AG04450 (cell line): ENCODE measurements at regions not wholly inside any gene's neighbourhood (a gene's known extent, or its start where the extent isn't known, plus 50 kb on each side); places are given as distances from the start of the nearest gene placed in this dataset.

ENCODE experiments used
- CTCF ChIA-PET: fragments of 300-600, 350-600 bp; formaldehyde crosslinking; extraction: SDS; loops from one replicate; lab custom pipeline; 2022; ENCODE audit warnings: antibody characterized with exemption, inconsistent platforms; lab: Charles Lee
- POLR2A ChIA-PET: fragments of 350-600 bp; formaldehyde crosslinking; extraction: SDS; loops from one replicate; lab custom pipeline; 2021; ENCODE audit warnings: antibody characterized with exemption, inconsistent platforms; lab: Yijun Ruan, JAX
- DNase-seq: peaks from one replicate; pipeline ENCODE4 v3.0.0-alpha.2; 2011; ENCODE audit warnings: low read depth, low spot score
- H3K27ac ChIP-seq: one replicate; pipeline ENCODE4 v1.5.1; 2012; ENCODE audit warnings: low read depth, low read length, control low read depth
- H3K27me3 ChIP-seq: one replicate; pipeline ENCODE4 v1.6.0; 2012; ENCODE audit warnings: low read length; ENCODE audit not compliant: control insufficient read depth, insufficient read depth
- H3K4me3 ChIP-seq: 2 replicates; pipeline ENCODE4 v1.5.1; 2011; ENCODE audit warnings: mild to moderate bottlenecking, low read depth, low read length, control low read depth
- H3K9me3 ChIP-seq: 2 replicates; pipeline ENCODE4 v1.5.1; 2012; ENCODE audit warnings: low read length; ENCODE audit not compliant: control insufficient read depth, insufficient read depth
- TF ChIP-seq, protein P1 (sequence below): IDR thresholded peaks from 2 replicates; pipeline ENCODE4 v1.5.1; 2011; ENCODE audit warnings: low read depth, low read length, control low read depth, inconsistent platforms

GRCh38 chr11:50246183-50246582 lies 213.5 kb downstream of the OR4C45 start:
- POLR2A ChIA-PET = no interaction called here

GRCh38 chr11:50246699-50247098 lies 214.0 kb downstream of the OR4C45 start:
- Histone ChIP-seq H3K27me3 (no peaks in the 10 kb centered on the region), H3K27ac (no peak overlapping the region), H3K9me3 (peaks cover 31% of the 10 kb centered on the region), H3K4me3 (no peak overlapping the region)
- ChIA-PET POLR2A (no interaction called here), CTCF (no interaction called here)
- TF ChIP-seq, protein P1, sequence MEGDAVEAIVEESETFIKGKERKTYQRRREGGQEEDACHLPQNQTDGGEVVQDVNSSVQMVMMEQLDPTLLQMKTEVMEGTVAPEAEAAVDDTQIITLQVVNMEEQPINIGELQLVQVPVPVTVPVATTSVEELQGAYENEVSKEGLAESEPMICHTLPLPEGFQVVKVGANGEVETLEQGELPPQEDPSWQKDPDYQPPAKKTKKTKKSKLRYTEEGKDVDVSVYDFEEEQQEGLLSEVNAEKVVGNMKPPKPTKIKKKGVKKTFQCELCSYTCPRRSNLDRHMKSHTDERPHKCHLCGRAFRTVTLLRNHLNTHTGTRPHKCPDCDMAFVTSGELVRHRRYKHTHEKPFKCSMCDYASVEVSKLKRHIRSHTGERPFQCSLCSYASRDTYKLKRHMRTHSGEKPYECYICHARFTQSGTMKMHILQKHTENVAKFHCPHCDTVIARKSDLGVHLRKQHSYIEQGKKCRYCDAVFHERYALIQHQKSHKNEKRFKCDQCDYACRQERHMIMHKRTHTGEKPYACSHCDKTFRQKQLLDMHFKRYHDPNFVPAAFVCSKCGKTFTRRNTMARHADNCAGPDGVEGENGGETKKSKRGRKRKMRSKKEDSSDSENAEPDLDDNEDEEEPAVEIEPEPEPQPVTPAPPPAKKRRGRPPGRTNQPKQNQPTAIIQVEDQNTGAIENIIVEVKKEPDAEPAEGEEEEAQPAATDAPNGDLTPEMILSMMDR = no peak
- no peak for DNase-seq

More at GRCh38 chr11:50246183-50246582, 213.5 kb downstream of the OR4C45 start:
- Histone ChIP-seq H3K9me3 (peaks cover 31% of the 10 kb centered on the region), H3K27ac (no peak overlapping the region), H3K4me3 (no peak overlapping the region), H3K27me3 (no peaks in the 10 kb centered on the region)
- TF ChIP-seq, protein P1 = no peak
- DNase-seq = no peak
- CTCF ChIA-PET = no interaction called here

DNA sequence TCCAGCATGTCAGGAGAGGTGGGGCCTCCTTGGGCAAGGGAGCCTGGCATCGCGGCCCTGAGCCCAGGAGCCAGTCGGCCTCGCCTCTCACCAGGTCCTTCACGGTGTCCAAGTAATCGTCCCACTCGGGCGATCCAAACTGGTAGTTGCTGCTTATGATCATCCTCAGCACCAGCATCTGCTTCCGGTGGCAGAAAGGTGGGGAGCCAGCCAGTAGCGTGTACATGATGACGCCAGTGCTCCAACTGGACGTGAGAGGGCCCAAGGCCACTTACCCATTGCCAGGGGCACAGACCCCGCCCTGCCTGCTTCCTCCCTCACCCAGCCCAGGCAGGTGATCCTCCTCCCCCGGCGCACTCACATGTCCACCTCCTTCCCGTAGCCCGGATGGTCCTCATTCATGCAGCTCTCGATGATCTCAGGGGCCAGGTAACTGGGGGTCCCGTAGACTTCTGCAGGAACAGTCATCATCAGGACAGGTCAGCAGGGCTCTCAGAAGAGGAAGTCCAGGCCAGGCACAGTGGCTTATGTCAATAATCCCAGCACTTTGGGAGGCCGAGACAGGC lies 214.7 kb downstream of the OR4C45 start:
- DNase-seq = no peak
- peaks cover 29% of the 10 kb centered on the region for H3K9me3 ChIP-seq
- TF ChIP-seq, protein P1 = no peak
- H3K27me3 ChIP-seq = no peaks in the 10 kb centered on the region
- CTCF ChIA-PET = no interaction called here
- no peak overlapping the region for H3K4me3 ChIP-seq
- H3K27ac ChIP-seq = no peak overlapping the region
- POLR2A ChIA-PET = no interaction called here

DNA sequence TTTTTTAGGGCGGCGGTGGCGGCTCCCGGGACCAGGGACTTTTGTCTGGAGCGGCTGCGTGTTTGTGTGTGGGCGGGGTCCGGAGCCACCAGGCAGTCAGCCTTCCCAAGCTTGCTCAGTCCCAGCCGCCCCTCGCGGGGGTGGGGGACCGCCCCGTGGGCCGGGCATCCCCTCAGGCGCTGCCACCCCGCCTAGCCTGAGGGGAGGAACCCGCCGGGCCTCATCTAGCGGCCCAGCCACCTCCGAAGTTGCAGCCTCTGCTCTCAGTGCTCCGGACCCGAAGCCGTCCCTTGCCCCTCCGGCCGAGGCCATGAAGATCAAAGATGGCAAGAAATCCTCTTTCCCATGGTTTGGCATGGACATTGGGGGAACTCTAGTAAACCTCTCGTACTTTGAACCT lies 235.2 kb downstream of the OR4C45 start:
- Histone ChIP-seq H3K4me3 (no peak overlapping the region), H3K27me3 (no peaks in the 10 kb centered on the region), H3K27ac (no peak overlapping the region), H3K9me3 (peaks cover 14% of the 10 kb centered on the region)
- no peak for DNase-seq
- CTCF ChIA-PET = no interaction called here
- TF ChIP-seq, protein P1 = no peak
- POLR2A ChIA-PET = no interaction called here

DNA sequence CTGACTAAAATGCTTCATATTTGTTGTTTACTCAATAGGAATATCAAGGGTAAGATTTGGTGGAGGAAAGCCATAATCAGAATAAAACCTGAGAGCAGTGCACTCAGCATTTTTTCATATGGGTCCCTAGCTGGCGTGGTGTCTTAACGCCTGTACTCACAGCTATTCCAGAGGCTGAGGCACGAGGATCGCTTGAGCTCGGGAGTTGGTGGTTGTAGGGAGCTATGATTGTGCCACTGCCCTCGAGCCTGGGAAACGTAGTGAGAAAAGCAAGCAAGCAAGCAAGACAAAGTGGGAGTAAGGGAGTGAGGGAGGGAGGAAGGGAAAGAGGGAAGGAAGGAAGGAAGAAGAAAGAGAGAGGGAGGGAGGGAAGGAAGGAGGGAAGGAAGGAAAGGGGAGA lies 242.5 kb downstream of the OR4C45 start:
- Histone ChIP-seq H3K9me3 (peaks cover 25% of the 10 kb centered on the region), H3K4me3 (no peak overlapping the region), H3K27me3 (no peaks in the 10 kb centered on the region), H3K27ac (no peak overlapping the region)
- ChIA-PET CTCF (no interaction called here), POLR2A (no interaction called here)
- no peak for DNase-seq
- TF ChIP-seq, protein P1 = no peak
